ENCODE measurements at regions not wholly inside any gene's neighbourhood (a gene's known extent, or its start where the extent isn't known, plus 50 kb on each side); places are given as distances from the start of the nearest gene placed in this dataset.

- no peak for TF ChIP-seq POLR2A (IDR thresholded peaks at IDR 0.05; ENCODE audit: low read length)
- no peak for TF ChIP-seq GATA1 (IDR thresholded peaks at IDR 0.05; ENCODE audit: low read depth, low read length)
These were observed 200.8 kb upstream of the BTBD3 start for GRCh38 chr20:11716945-11717248.
